ENCODE measurements at regions not wholly inside any gene's neighbourhood (a gene's known extent, or its start where the extent isn't known, plus 50 kb on each side); places are given as distances from the start of the nearest gene placed in this dataset.
"Not testable (repeated sequence)": the region's sequence is repeated elsewhere in the genome, so short reads cannot be mapped to it uniquely, and the experiment has no call there.

DNA sequence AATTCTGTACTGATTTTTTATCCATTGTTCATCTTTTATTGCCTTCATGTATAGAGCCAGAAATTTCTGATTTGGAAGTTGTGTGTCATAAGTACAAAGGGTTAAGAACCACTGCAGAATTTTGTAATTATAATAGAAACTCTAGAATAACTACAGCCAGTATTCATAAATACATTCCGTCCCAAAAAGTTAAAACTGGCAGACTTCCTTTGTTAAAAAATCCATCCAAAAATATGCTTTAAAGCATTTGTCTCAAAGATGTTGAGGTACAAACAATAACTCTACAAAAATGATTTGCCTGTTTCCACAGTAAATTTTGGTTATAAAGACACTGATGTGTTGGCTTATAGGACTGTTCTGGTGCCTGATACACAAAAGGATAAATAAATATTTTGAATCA lies 436.6 kb downstream of the DTWD2 start:
- DNase-seq = no peak

DNA sequence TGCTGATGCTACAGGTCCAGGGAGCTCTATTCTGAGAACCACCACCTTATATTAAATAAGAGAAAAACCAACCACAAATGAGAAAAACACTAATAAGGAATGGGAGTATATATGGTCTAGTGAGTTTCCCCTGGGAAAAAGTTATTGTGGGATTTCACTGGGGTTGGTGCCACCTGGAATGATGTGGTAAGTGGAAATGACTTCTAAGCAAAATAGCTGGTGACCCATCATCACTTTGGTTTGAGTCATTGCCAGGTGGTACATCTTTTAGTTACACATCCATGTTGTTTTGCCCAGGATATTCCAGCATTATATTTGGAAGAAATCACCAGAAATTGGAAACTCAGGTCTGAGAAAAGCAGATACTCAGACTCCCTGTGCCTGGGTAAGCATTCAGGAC lies 437.3 kb downstream of the DTWD2 start:
- no peak for DNase-seq

GRCh38 chr5:118548761-118549720 lies 439.3 kb downstream of the DTWD2 start:
- no peak for DNase-seq

- DNase-seq = no peak
These were observed 442.9 kb downstream of the DTWD2 start for GRCh38 chr5:118545470-118545869.

DNA sequence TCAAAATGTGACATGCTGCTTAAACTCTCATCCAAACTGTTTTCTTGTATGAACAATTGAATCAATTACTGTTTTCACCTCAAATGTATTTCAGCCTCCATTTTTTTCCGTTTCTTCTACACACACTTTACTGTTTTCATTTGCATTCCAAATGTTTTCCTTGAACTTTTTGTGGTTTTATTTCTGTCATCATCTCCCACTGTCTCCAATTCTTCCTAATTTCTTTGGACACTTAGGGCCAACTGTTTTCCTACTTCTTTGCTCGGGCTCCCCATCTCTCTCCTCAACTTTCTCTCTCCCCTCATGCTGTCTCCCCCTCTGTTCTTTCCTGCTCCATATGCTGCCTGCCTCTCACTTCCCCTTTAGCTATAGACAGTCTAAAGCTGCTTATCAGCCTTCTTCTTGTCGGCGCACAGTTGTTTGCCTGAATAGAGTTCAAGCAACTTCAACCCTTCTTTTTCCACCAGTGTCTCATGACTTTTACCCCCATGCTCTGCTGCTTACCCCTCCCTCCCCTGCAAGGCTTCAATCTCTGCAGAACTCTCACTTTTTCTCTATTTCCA lies 443.4 kb downstream of the DTWD2 start:
- DNase-seq = no peak

DNA sequence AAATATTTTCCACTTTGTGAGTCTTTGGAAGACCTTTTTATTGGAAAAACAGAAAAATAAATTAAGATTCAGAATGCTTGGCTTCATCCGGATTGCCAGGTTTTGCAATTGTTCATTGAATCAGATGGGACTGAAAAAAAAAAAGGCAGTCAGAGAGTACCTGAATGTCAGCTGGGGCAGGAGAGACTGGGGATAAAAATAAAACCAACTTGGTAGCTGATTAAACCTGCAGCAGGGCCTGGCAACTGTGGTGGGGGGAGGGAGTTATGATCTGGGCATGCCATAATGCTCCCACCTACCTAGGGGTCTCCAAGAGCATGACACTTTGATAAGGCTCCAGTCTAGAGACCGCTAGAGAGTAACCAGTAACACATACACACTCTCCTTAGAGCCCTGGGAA lies 454.4 kb downstream of the DTWD2 start:
- no peak for DNase-seq

- no peak for DNase-seq
These were observed 455.2 kb downstream of the DTWD2 start for GRCh38 chr5:118533156-118533555.

- DNase-seq = no peak
These were observed 457.1 kb downstream of the DTWD2 start for GRCh38 chr5:118531276-118531675.

DNA sequence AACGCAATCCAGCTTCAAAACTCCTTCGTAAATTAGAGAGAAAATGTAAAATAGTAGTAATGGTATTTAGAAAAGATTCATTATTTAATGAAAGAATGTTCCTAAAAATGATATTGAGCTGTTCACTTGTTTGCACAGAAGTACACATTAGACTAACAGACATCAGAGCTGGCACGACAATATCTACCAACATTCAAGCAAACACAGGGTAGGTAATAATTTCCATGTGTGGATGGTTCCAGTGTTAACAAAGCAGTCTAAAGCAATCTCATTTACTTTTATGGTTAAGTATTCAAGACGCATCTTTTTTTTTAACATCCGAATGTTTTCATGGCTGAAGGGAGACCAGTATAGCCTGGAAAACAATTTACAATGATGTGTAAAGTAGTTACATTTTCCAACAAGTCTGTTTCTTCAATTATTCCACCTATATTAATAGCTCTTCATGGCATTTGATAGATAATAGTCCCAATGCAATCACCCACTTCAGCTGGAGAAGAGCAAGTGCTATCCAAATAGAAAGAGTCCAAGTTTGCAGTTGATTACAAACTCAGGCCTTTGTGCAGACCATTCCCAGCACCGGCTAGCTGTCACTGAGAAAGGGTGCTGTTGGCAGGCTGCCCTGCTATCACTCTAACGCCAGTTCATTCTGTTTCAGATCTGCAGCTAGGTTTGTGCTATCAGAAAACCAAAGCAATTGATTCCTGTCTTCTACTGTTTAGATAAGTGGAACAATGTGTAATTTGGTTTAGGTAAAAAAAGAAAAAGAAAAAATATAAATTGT lies 458.8 kb downstream of the DTWD2 start:
- no peak for DNase-seq

GRCh38 chr5:118522626-118523025 lies 465.7 kb downstream of the DTWD2 start:
- DNase-seq = no peak

GRCh38 chr5:118520771-118521415 lies 467.5 kb downstream of the DTWD2 start:
- DNase-seq = no peak

DNA sequence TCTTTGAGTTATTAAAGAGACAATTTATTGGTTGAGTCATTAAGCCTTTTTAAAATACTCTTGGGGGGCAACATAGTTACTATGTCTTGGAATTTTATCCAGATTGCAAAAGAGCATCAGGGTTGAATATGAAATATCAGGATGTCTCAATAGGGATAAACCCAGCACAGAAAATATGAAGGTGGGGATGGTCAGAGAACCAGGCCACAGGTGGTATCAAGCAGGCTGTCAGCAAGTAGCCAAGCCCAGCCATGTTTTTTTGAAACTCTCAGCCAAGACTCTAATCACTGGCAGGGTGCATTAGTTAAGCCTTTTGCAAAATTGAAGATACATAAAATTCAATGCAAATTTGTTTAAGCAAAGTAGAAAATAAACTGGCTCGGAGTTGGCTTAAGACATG lies 468.9 kb downstream of the DTWD2 start:
- DNase-seq = no peak

DNA sequence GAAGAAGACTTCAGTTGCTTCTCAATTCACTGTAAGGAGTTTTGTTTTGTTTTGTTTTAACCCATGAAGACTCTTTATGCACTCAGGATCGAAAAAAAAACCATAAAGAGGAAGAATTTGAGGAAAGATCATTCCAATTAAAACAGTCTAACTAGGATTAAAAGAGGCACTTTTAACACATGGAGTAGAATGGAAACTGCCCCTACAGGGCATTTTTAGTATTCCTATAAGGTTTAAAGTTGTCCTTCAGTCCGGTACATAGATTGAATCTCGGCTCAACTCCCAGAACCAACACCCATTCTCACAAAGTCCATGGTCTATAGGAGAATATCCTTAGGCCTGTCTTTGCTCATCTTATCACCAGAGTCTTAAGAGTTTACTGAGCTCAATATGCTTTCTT lies 469.6 kb downstream of the DTWD2 start:
- no peak for DNase-seq

GRCh38 chr5:118511846-118512245 lies 476.5 kb downstream of the DTWD2 start:
- DNase-seq = no peak

DNA sequence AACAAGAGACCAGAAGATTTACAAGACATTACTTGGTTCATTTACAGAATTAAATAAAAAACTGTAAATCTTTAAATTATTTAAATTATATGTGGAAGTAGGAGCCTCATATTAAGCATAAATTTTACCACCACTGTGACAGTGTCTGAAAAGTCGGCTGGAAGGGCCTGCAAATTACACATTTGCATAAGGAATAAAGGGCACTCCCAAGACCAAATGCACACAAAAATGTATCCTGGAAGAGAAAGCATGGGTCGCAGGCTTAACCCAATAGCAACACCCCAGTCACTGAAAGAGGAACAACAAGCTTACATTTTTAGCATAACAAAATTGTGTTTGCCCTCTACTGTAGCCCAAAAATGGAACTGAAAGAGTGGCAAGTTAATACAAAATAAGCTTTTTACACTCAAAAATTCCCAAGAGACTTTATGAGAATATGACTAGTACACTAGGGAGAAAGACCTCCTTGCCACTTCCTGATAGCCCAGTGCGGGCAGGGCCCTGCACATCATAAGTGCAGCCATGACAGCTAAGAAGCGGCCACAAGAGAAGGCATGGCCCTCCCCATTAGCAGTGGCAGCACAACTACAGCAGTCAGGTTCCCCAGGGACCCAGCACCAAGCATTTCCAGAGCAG lies 482.0 kb downstream of the DTWD2 start:
- peak in 1 of 2 donors; percentile 23 for DNase-seq

DNA sequence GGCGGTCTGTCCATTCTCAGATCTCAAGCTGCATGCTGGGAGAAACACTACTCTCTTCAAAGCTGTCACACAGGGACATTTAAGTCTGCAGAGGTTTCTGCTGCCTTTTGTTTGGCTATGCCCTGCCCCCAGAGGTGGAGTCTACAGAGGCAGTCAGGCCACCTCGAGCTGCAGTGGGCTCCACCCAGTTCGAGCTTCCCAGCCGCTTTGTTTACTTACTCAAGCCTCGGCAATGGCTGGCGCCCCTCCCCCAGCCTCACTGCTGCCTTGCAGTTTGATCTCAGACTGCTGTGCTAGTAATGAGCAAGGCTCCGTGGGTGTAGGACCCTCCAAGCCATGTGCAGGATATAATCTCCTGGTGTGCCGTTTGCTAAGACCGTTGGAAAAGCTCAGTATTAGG lies 486.1 kb downstream of the DTWD2 start:
- DNase-seq = not testable (repeated sequence)

DNA sequence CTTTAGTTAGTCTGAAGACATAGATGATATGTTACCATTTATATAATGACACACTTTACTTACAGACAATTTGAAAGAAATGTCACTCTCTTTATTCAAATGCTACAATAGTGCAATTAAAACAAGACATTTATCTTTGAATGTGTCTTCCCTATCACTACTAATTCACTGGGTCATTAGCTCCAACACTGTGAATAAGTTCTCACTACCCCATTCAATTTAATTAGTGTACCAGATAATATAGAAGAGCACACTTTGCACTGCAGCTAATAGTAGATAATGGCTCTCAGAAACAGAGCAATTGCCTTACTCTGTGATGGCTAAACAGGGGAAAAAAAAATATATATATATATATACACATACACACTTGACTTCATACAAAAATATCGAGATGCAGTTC lies 497.0 kb downstream of the DTWD2 start:
- DNase-seq = no peak

GRCh38 chr5:118486647-118487225 lies 501.6 kb downstream of the DTWD2 start:
- no peak for DNase-seq

DNA sequence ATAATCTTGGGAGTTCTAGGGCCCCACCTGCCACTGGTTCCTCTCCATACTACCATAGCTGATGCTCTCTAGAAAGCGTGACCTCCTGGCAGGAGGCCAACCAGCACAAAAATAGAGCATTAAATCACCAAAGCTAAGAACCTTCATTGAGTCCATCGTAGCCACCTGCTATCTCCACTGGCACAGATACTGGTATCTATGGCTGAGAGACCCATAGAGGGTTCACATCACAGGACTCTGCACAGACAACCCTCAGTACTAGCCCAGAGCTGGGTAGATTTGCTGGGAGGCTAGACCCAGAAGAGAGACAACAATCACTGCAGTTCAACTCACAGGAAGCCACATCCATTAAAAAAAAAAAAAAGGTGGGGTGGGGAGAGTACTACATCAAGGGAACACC lies 509.1 kb downstream of the DTWD2 start:
- no peak for DNase-seq

GRCh38 chr5:118478852-118479251 lies 509.5 kb downstream of the DTWD2 start:
- DNase-seq = no peak

DNA sequence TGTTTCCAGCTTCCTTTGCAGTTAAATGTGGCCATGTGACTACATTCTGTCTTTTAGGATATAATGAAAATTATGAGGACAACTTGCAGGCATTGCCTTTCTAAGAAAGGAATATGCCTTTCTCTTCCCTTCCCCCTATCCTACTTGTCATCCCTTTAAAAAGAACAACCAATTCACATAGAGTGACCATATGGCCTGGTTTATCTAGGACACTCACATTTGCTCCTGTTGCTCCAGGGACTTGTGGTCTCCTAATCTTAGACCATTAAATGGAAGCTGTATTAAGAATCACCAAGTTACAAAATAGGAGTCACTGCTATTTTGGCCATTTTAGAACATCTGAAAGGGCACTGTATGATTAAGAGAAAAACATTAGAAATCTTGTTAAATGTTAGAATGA lies 520.3 kb downstream of the DTWD2 start:
- DNase-seq = no peak

GRCh38 chr5:118467103-118467502 lies 521.2 kb downstream of the DTWD2 start:
- no peak for DNase-seq

All from CD4-positive, alpha-beta T cell treated with Interleukin-1 beta for 1 hour (primary cell).